KMS-11 (cell line): ENCODE measurements at regions not wholly inside any gene's neighbourhood (a gene's known extent, or its start where the extent isn't known, plus 50 kb on each side); places are given as distances from the start of the nearest gene placed in this dataset.

Source experiments
- H2AFZ ChIP-seq: fragments of 200-600 bp; sonication (generic); 2 replicates; pipeline ENCODE4 v1.6.1; 2016; ENCODE audit warnings: antibody characterized with exemption, mixed run types, low read depth
- H3K27ac ChIP-seq: fragments of 200-600 bp; sonication (generic); 2 replicates; pipeline ENCODE4 v1.6.1; 2016; ENCODE audit warnings: mild to moderate bottlenecking, mixed run types
- H3K27me3 ChIP-seq: fragments of 200-600 bp; sonication (generic); 2 replicates; pipeline ENCODE4 v1.6.1; 2017; ENCODE audit warnings: mild to moderate bottlenecking, low read depth, mixed run types, moderate library complexity; ENCODE audit not compliant: insufficient read depth
- H3K36me3 ChIP-seq: fragments of 200-600 bp; sonication (generic); 2 replicates; pipeline ENCODE4 v1.6.1; 2017; ENCODE audit warnings: mild to moderate bottlenecking, mixed run types; ENCODE audit not compliant: insufficient read depth
- H3K4me1 ChIP-seq: fragments of 200-600 bp; sonication (generic); 2 replicates; pipeline ENCODE4 v1.6.1; 2016; ENCODE audit warnings: mild to moderate bottlenecking, low read depth, mixed run types; ENCODE audit not compliant: poor library complexity, severe bottlenecking
- H3K4me2 ChIP-seq: fragments of 200-600 bp; sonication (generic); 2 replicates; pipeline ENCODE4 v1.7.0; 2016; ENCODE audit warnings: mild to moderate bottlenecking, mixed run types
- H3K4me3 ChIP-seq: fragments of 200-600 bp; sonication (generic); IDR thresholded peaks from 2 replicates; pipeline ENCODE4 v1.6.1; 2017; ENCODE audit warnings: low read depth, low read length, mixed read lengths; ENCODE audit not compliant: insufficient read depth
- H3K79me2 ChIP-seq: fragments of 200-600 bp; sonication (generic); 2 replicates; pipeline ENCODE4 v1.6.1; 2016; ENCODE audit warnings: low read depth, mixed run types; ENCODE audit not compliant: insufficient read depth
- H3K9ac ChIP-seq: fragments of 200-600 bp; sonication (generic); 2 replicates; pipeline ENCODE4 v1.6.1; 2016; ENCODE audit warnings: mild to moderate bottlenecking, mixed run types
- H4K20me1 ChIP-seq: fragments of 200-600 bp; sonication (generic); 2 replicates; pipeline ENCODE4 v1.6.1; 2016; ENCODE audit warnings: mild to moderate bottlenecking, mixed run types; ENCODE audit not compliant: insufficient read depth
- CTCF ChIP-seq: fragments of 200-600 bp; sonication (generic); conservative IDR thresholded peaks from 2 replicates; pipeline ENCODE4 v1.6.1; 2017; ENCODE audit warnings: low read depth, mild to moderate bottlenecking, antibody characterized with exemption, low read length, moderate library complexity, mixed read lengths

GRCh38 chr16:80065541-80065940 lies 465.0 kb upstream of the MAF start:
- Histone ChIP-seq H3K4me1 (peaks cover 21% of the 10 kb centered on the region), H3K79me2 (no peaks in the 10 kb centered on the region), H3K9ac (no peak overlapping the region), H2AFZ (no peak overlapping the region), H4K20me1 (no peaks in the 10 kb centered on the region), H3K36me3 (no peaks in the 10 kb centered on the region), H3K4me2 (no peak overlapping the region), H3K27ac (no peak overlapping the region), H3K4me3 (no peak overlapping the region), H3K27me3 (no peaks in the 10 kb centered on the region)
- no peak for TF ChIP-seq CTCF

- no peak overlapping the region for H3K4me3 ChIP-seq
- H3K79me2 ChIP-seq, result no peaks in the 10 kb centered on the region
- peaks cover 21% of the 10 kb centered on the region for H3K4me1 ChIP-seq
- H4K20me1 ChIP-seq, result no peaks in the 10 kb centered on the region
- TF ChIP-seq CTCF, result no peak
- H3K36me3 ChIP-seq, result no peaks in the 10 kb centered on the region
- H3K27ac ChIP-seq, result peak overlapping the region; percentile 70
- peak overlapping the region; percentile 81 for H3K4me2 ChIP-seq
- H2AFZ ChIP-seq, result peak overlapping the region; percentile 74
- H3K9ac ChIP-seq, result 0 out of 2 replicates have a peak overlapping the region, but pooled peaks have one; percentile 17
- H3K27me3 ChIP-seq, result no peaks in the 10 kb centered on the region
Observed at GRCh38 chr16:80063713-80064069, 463.2 kb upstream of the MAF start.

- Histone ChIP-seq H2AFZ (peak overlapping the region; percentile 74), H3K27ac (peak overlapping the region; percentile 70), H3K4me1 (peaks cover 21% of the 10 kb centered on the region)
Observed at GRCh38 chr16:80063031-80063712, 462.6 kb upstream of the MAF start.

GRCh38 chr16:80062361-80063030 lies 462.0 kb upstream of the MAF start:
- Histone ChIP-seq H3K9ac (no peak overlapping the region), H3K27ac (no peak overlapping the region), H3K4me1 (peaks cover 21% of the 10 kb centered on the region), H3K79me2 (no peaks in the 10 kb centered on the region), H4K20me1 (no peaks in the 10 kb centered on the region), H2AFZ (no peak overlapping the region), H3K27me3 (no peaks in the 10 kb centered on the region), H3K4me3 (no peak overlapping the region), H3K4me2 (no peak overlapping the region; the same call in 1 of the 2 replicates), H3K36me3 (no peaks in the 10 kb centered on the region)
- no peak for TF ChIP-seq CTCF

More at GRCh38 chr16:80063031-80063712, 462.6 kb upstream of the MAF start:
- H3K4me3 ChIP-seq, result no peak overlapping the region
- no peaks in the 10 kb centered on the region for H3K27me3 ChIP-seq
- H3K9ac ChIP-seq, result 0 out of 2 replicates have a peak overlapping the region, but pooled peaks have one; percentile 17
- H3K36me3 ChIP-seq, result no peaks in the 10 kb centered on the region
- no peak for TF ChIP-seq CTCF
- no peaks in the 10 kb centered on the region for H4K20me1 ChIP-seq
- H3K4me2 ChIP-seq, result peak overlapping the region; percentile 81
- H3K79me2 ChIP-seq, result no peaks in the 10 kb centered on the region
